RCC 7860 (cell line): ENCODE measurements at regions not wholly inside any gene's neighbourhood (a gene's known extent, or its start where the extent isn't known, plus 50 kb on each side); places are given as distances from the start of the nearest gene placed in this dataset.
"Not testable (repeated sequence)": the region's sequence is repeated elsewhere in the genome, so short reads cannot be mapped to it uniquely, and the experiment has no call there.

ENCODE experiments used
- DNase-seq: peaks from one replicate; pipeline ENCODE4 v3.0.0-alpha.2; 2015; ENCODE audit warnings: low spot score
- FAIRE-seq: peaks from 2 replicates; lab custom pipeline; 2012; peaks lifted over from hg19 to GRCh38; lab: Jason Lieb, UNC

GRCh38 chr2:208916881-208917280, 507.0 kb upstream of the MAP2 start:
- no peak for DNase-seq
- FAIRE-seq, result no peak

GRCh38 chr2:208921358-208921757, 502.5 kb upstream of the MAP2 start:
- DNase-seq, FAIRE-seq: not testable (repeated sequence)

GRCh38 chr2:208927867-208928266, 496.0 kb upstream of the MAP2 start:
- no peak for FAIRE-seq

GRCh38 chr2:208929139-208929864, 494.5 kb upstream of the MAP2 start:
- FAIRE-seq (no peak), DNase-seq (no peak)

More at GRCh38 chr2:208927867-208928266, 496.0 kb upstream of the MAP2 start:
- no peak for DNase-seq

GRCh38 chr2:208929894-208930427, 493.9 kb upstream of the MAP2 start:
- FAIRE-seq, result no peak
- DNase-seq, result no peak

GRCh38 chr2:208935531-208935930, 488.3 kb upstream of the MAP2 start:
- DNase-seq (no peak), FAIRE-seq (no peak)

GRCh38 chr2:208937521-208937920, 486.3 kb upstream of the MAP2 start:
- DNase-seq, result no peak
- no peak for FAIRE-seq

- FAIRE-seq (peak; percentile 44), DNase-seq (peak; percentile 68)
These were observed 484.0 kb upstream of the MAP2 start for GRCh38 chr2:208939852-208940251.

- FAIRE-seq (no peak), DNase-seq (no peak)
These were observed 478.1 kb upstream of the MAP2 start for GRCh38 chr2:208945719-208946256.

GRCh38 chr2:208948073-208948472, 475.8 kb upstream of the MAP2 start:
- DNase-seq (no peak), FAIRE-seq (no peak)

GRCh38 chr2:208970070-208970469, 453.8 kb upstream of the MAP2 start:
- no peak for DNase-seq
- no peak for FAIRE-seq

GRCh38 chr2:208977582-208977981, 446.3 kb upstream of the MAP2 start:
- no peak for DNase-seq
- no peak for FAIRE-seq

- DNase-seq (no peak), FAIRE-seq (no peak)
These were observed 444.9 kb upstream of the MAP2 start for GRCh38 chr2:208978946-208979345.

GRCh38 chr2:208980321-208980720, 443.5 kb upstream of the MAP2 start:
- no peak for DNase-seq
- no peak for FAIRE-seq

- FAIRE-seq (no peak), DNase-seq (no peak)
These were observed 441.0 kb upstream of the MAP2 start for GRCh38 chr2:208982831-208983230.

GRCh38 chr2:208983486-208983885, 440.4 kb upstream of the MAP2 start:
- no peak for DNase-seq
- FAIRE-seq, result no peak

- FAIRE-seq, result no peak
- DNase-seq, result peak; percentile 13
These were observed 439.3 kb upstream of the MAP2 start for GRCh38 chr2:208984376-208985090.

- no peak for DNase-seq
- FAIRE-seq, result no peak
These were observed 438.2 kb upstream of the MAP2 start for GRCh38 chr2:208985644-208986043.

- no peak for DNase-seq
- no peak for FAIRE-seq
These were observed 433.1 kb upstream of the MAP2 start for GRCh38 chr2:208990716-208991115.

GRCh38 chr2:208999911-209000310, 423.9 kb upstream of the MAP2 start:
- no peak for DNase-seq
- no peak for FAIRE-seq

GRCh38 chr2:209002054-209002453, 421.8 kb upstream of the MAP2 start:
- no peak for FAIRE-seq
- DNase-seq, result no peak

- no peak for DNase-seq
- FAIRE-seq, result no peak
These were observed 418.5 kb upstream of the MAP2 start for GRCh38 chr2:209005371-209005770.
